K562 (cell line): ENCODE measurements at regions not wholly inside any gene's neighbourhood (a gene's known extent, or its start where the extent isn't known, plus 50 kb on each side); places are given as distances from the start of the nearest gene placed in this dataset.

Experiments used
- CEBPB ChIP-seq: fragments of 450-650 bp; IDR thresholded peaks from 2 replicates; pipeline ENCODE4 v1.6.1; 2016; ENCODE audit warnings: missing genetic modification characterization, missing compliant biosample characterization
- ETV6 ChIP-seq, 3 experiments: fragments of 150-350 bp in 1 of 3; sonication (generic) in 1 of 3; formaldehyde crosslinking in 1 of 3; IDR thresholded peaks; 2 replicates each; pipeline versions ENCODE4 v1.6.1 to v1.8.0; 2014 to 2022; ENCODE audit warnings: borderline replicate concordance in 2 of 3, low read depth in 2 of 3, antibody characterized with exemption in 1 of 3, low read length in 1 of 3, mild to moderate bottlenecking in 1 of 3, missing genetic modification reagents in 1 of 3
- EZH2 ChIP-seq: IDR thresholded peaks from 2 replicates; pipeline ENCODE4 v1.6.1; 2012; ENCODE audit warnings: low read depth, mild to moderate bottlenecking, inconsistent platforms, low read length, borderline replicate concordance
- JUND ChIP-seq, 2 experiments: IDR thresholded peaks; 2 replicates in 1 of 2; 3 replicates in 1 of 2; pipeline ENCODE4 v1.6.1; 2011; ENCODE audit warnings: borderline replicate concordance in 2 of 2, low read depth in 2 of 2, low read length in 2 of 2, improper control_type of control experiment in 1 of 2, missing biosample characterization in 1 of 2, missing genetic modification characterization in 1 of 2, missing genetic modification reagents in 1 of 2
- MXI1 ChIP-seq: IDR thresholded peaks from 2 replicates; pipeline ENCODE4 v1.6.1; 2011; ENCODE audit warnings: low read depth, mild to moderate bottlenecking, improper control_type of control experiment, low read length
- POLR2A ChIP-seq: fragments of 450-650 bp; conservative IDR thresholded peaks from 2 replicates; pipeline ENCODE4 v1.6.1; 2016
- SREBF2 ChIP-seq: sonication (generic); formaldehyde crosslinking; IDR thresholded peaks from 2 replicates; pipeline ENCODE4 v1.4.0; 2020; ENCODE audit warnings: mild to moderate bottlenecking, missing genetic modification reagents
- TBP ChIP-seq: optimal IDR thresholded peaks from 2 replicates; pipeline ENCODE3; 2011; ENCODE audit warnings: low read depth, low read length, improper control_type of control experiment
- TCF7L2 ChIP-seq: fragments of 150-350 bp; IDR thresholded peaks from 2 replicates; pipeline ENCODE4 v1.6.1; 2016; ENCODE audit warnings: low read depth, mild to moderate bottlenecking, low read length, moderate library complexity
- TEAD2 ChIP-seq: fragments of 450-650 bp; IDR thresholded peaks from 2 replicates; pipeline ENCODE4 v1.6.1; 2016; ENCODE audit warnings: missing genetic modification characterization, control low read depth, missing compliant biosample characterization
- ZBTB17 ChIP-seq: fragments of 450-650 bp; formaldehyde crosslinking; IDR thresholded peaks from 2 replicates; pipeline ENCODE4 v1.4.0; 2020; ENCODE audit warnings: mild to moderate bottlenecking
- ZBTB26 ChIP-seq: fragments of 450-650 bp; formaldehyde crosslinking; IDR thresholded peaks from 2 replicates; pipeline ENCODE4 v1.4.0; 2022; ENCODE audit warnings: missing genetic modification characterization
- ZNF184 ChIP-seq: sonication (generic); formaldehyde crosslinking; IDR thresholded peaks from 2 replicates; pipeline ENCODE4 v1.5.0; 2020; ENCODE audit warnings: missing genetic modification reagents

GRCh38 chr1:185492089-185492825 lies 175.2 kb upstream of the IVNS1ABP start:
- no peak for TF ChIP-seq ZBTB26 (CRISPR knock-in tag)
- no peak for TF ChIP-seq CEBPB (tag)
- no peak for TF ChIP-seq ETV6 (IDR thresholded peaks at IDR 0.05; ENCODE audit: borderline replicate concordance in 1 of 2, low read depth in 2 of 2, low read length in 1 of 2)
- no peak for TF ChIP-seq ETV6 (CRISPR knock-in tag; IDR thresholded peaks at IDR 0.05; ENCODE audit: borderline replicate concordance)
- no peak for TF ChIP-seq POLR2A
- TF ChIP-seq TCF7L2: no peak
- TF ChIP-seq SREBF2 (CRISPR knock-in tag): no peak
- TF ChIP-seq MXI1: no peak
- TF ChIP-seq ZBTB17 (CRISPR knock-in tag): no peak
- no peak for TF ChIP-seq TEAD2
- no peak for TF ChIP-seq ZNF184
- no peak for TF ChIP-seq JUND (IDR thresholded peaks at IDR 0.05; ENCODE audit: borderline replicate concordance, low read depth, low read length)
- TF ChIP-seq JUND (tag; IDR thresholded peaks at IDR 0.05; ENCODE audit: borderline replicate concordance, low read depth, low read length): no peak
- no peak for TF ChIP-seq TBP
- TF ChIP-seq EZH2: no peak
